Stimulated activated CD4-positive, alpha-beta T cell treated with anti-CD3 and anti-CD28 coated beads, Interleukin-1b, Interleukin-23, amount 100 ng/mL, for 1 hour (primary cell): ENCODE measurements at regions not wholly inside any gene's neighbourhood (a gene's known extent, or its start where the extent isn't known, plus 50 kb on each side); places are given as distances from the start of the nearest gene placed in this dataset.

Experiments
- DNase-seq, 2 donors: peaks; one replicate each; pipeline ENCODE4 v3.0.0-alpha.2; 2020; ENCODE audit warnings: low read depth in 2 of 2

DNA sequence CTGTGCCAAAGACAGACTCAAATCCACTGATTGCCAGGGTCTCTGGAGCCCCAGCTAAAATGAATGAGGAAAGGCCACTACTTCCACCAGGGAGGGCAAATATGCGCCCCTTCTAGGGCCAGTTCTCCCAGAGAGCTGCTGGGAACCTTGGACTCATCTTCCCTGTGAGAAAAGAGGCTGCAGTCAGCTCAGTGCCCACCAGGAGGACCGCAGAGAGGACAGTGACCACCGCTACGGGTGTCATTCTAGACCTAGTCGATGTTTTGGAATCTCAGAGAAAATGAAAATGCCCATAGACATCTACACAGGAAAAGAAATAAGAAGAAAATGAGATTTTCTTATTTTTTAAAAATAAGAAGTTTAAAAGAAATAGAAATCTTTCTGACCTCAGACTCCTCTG is 235.1 kb downstream of the UQCRFS1 start:
- no peak for DNase-seq

- no peak for DNase-seq
Measured at GRCh38 chr19:28972058-28972852, 240.7 kb downstream of the UQCRFS1 start.

DNA sequence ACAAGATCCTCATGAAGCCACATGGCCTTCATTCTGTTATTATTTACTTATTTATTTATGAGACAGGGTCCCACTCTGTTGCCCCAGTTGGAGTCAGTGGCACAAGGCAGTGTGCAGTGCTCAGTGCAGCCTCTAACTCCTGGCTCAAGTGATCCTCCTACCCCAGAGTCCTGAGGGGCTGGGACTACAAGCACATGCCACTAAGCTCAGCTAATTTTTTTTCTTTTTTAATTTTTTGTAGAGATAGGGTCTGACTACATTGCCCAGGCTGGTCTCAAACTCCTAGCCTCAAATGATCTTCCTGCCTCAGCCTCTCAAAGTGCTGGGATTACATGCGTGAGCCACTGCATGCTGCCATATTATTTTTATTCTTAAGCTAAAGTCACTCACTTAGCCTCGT is 241.4 kb downstream of the UQCRFS1 start:
- DNase-seq = no peak

- no peak for DNase-seq
Measured at GRCh38 chr19:28971049-28971448, 241.9 kb downstream of the UQCRFS1 start.

GRCh38 chr19:28968721-28969120 is 244.2 kb downstream of the UQCRFS1 start:
- DNase-seq = no peak

DNA sequence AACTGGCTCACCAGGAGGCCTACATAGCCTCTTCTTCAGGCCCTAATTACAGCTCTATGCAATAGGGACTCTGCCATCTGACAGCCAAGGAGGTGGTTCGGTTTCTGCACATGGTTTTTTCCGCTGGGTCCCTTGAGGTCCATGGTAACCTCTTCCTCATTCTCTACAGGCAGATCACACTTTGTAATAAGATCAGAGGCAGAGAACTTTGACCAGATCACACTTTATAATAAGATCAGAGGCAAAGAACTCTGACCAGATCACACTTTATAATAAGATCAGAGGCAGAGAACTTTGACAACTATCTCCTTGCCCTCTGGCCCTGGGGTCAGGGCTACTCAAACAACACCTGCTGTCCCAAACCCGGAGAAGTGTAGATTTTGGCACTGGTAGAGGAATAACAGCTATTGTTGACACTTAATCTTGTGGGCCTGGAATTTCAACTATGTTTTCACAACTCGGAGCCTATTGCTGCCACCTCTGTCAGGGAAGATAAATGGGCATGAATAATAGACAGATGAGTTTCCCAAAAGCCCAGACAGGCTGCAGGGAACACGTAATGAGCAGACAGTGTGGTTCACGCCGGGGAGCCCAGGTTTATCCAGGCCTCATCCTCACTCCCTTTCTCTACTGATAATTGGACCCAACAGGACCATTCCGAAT is 246.1 kb downstream of the UQCRFS1 start:
- DNase-seq = no peak

DNA sequence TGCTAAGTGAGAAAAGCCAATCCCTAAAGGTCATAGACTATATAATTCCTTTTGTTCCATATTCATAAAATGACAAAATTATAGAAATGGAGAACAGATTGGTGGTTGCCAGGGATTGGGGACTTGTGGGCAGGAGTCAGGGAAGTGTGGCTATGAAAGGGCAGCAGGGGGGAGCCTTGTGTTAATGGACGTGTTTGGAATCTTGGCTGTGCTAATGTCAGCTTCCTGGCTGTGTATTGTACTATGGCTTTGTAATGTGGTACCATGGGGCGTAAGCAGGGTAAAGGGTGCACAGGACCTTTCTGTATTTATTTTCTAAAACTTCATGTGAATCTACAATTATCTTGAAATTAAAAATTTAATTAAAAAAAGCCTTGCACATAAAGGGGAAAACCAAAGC is 248.5 kb downstream of the UQCRFS1 start:
- DNase-seq = no peak

GRCh38 chr19:28963486-28964250 is 249.3 kb downstream of the UQCRFS1 start:
- DNase-seq = no peak

DNA sequence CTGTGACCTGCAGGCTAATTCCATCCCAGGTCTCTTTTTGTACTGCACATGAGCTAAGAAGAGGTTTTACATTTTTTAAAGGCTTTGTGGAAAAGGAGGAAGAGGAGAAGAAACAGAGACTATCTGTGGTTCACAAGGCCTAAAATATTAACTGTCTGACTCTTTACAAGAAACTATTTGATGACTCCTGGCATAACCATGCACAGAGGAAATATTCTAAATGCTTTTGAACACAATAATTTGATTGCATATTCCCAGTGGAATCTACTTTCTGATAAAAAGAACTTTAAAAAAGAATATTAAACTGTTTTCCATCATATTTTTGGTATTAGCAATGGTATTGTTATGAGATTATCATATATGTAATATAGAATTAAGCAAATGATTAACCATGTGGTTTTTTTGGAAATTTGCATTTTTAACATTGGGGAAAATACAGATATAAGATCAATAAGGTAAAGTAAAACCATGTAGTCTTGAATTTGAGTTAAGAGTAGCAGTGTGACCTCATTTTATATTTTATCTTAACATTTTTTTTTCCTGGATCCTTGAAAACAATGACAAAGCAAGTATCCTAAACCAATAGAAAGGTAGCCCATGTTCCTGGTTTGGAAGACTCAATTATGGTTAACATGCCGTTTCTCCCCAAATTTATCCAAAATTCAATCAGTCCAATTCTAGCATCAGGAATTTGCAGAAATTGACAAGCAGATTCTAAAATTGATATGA is 251.0 kb downstream of the UQCRFS1 start:
- DNase-seq = no peak

GRCh38 chr19:28960986-28961705 is 251.8 kb downstream of the UQCRFS1 start:
- DNase-seq = no peak

DNA sequence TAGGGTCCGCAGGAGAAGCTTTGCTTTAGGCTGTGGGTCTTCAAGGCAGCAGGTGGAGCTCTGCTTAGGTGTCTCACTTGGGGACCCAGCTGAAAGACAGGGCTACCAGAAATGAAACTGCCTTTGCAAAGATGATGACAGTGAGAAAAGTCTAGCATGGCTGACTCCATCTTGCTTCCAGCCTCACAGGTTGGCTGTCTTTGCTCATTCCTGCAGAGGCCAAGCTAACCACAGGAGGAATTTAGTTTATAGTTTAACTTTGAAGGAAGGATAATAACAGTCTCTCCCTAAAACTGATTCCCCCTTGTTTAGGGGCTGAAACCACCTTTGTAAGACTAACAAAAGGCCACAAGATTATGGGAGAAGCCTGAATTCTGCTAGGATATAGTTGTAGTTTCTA is 252.4 kb downstream of the UQCRFS1 start:
- no peak for DNase-seq

GRCh38 chr19:28956961-28957360 is 256.0 kb downstream of the UQCRFS1 start:
- no peak for DNase-seq

- DNase-seq = no peak
Measured at GRCh38 chr19:28956421-28956820, 256.5 kb downstream of the UQCRFS1 start.

GRCh38 chr19:28949535-28949934 is 263.4 kb downstream of the UQCRFS1 start:
- no peak for DNase-seq

DNA sequence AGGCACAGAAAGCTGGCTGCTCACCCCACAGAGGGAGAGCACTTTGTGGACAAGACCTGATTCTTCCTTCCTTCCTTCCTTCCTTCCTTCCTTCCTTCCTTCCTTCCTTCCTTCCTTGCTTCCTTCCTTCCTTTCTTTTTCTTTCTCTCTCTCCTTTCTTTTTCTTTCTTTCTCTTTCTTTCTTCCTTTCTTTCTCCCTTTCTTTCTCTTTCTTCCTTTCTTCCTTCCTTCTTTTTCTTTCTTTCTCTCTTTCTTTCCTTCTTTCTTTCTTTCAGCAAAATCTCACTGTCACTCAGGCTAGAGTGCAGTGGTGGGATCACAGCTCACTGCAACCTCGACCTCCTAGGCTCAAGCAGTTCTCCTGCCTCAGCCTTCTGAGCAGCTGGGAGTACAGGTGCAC is 263.9 kb downstream of the UQCRFS1 start:
- DNase-seq = no peak

DNA sequence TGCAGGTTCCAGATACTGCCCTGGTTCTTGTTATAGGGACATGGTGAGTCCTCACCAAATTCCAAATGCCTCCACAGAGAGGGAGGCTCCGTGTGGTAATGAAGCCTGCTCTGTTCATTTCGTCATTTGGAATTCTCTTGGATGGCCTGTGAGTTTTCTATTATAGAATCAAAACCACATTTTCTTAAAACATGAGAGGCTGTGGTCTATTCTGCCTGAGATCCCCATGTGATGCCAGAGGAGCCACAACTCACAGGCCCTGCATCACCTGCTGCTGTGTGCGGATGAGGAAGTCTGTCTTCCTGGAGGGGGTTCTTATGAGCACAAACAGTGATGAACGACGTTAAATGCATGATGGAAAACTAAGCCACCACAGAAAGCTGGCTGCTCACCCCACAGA is 264.4 kb downstream of the UQCRFS1 start:
- DNase-seq = no peak

DNA sequence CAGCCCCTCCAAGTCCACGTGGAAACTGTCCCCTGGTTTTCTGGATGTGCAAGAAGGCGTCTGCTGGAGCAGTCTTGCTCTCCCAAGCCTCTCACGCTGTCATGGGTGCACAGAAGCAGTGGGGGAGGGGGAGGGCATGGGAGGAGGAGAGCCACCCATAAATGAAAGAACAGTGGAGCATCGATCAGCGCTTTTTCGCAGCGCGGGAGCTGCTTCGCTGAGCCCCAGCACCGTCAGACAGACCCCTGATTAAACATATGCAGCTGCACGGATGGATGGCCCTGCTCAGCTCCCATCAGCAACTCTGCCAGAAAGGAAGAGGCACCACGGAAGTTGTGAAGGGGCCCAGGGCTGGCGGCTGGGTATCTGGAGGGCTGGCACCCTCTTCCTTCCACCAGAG is 264.9 kb downstream of the UQCRFS1 start:
- no peak for DNase-seq

DNA sequence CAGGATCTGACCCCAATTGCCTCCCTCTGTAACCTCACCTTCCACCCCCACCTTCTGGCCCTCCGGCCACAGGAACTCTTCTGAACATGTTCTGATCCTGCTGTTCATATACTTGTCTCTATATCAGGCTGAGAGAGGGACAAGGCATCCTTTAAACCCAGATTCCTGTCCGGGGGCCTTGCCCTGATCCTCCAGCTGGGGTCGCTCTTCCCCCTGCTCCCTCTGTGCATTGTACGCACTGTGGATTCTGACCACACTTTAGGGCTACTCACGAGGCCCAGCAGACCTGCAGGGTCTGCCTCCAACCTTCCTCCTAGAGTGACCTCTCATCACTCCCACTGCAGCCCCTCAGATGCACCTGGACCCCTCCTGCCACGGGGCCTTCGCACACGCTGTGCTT is 269.3 kb downstream of the UQCRFS1 start:
- DNase-seq = no peak

- DNase-seq = no peak
Measured at GRCh38 chr19:28941833-28942232, 271.1 kb downstream of the UQCRFS1 start.

DNA sequence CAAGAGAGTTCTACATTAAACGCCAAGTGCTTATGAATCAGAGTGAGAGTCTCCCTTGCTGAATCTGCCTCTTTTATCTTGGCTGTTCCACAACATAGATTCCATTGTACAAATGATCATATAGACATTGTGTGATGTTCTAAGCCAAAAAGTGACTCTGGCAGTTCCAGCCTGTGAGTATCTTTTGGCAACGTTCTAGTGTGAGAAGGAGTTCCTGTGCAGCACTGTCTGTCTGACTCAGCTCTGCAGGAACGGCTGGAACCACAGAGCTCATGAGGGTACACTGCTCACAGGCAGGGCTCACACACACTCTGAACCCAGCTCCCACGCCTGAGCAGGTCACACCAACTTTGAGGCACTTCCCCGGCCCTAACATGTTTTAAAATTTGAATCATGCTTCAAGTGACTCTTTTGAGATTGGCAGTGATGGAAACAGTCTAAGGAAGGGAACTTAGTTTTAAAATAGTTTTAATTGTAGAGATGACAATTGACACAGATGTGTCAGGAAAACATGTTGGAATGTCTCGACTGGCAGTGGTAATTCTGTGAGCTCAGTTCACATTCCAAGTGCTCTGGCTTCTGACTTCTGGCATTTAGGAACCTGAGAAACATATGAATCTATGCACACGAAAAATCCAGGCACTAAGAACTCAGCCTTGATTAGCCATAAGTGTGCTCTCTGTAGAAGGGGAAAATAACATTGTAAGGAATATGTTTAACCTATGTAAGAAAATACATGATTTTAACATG is 272.0 kb downstream of the UQCRFS1 start:
- no peak for DNase-seq

- DNase-seq = no peak
Measured at GRCh38 chr19:28939236-28939635, 273.7 kb downstream of the UQCRFS1 start.
